Kidney capillary endothelial cell (primary cell): ENCODE measurements at regions not wholly inside any gene's neighbourhood (a gene's known extent, or its start where the extent isn't known, plus 50 kb on each side); places are given as distances from the start of the nearest gene placed in this dataset.
"Not testable (repeated sequence)": the region's sequence is repeated elsewhere in the genome, so short reads cannot be mapped to it uniquely, and the experiment has no call there.

Experiments used
- DNase-seq: peaks from one replicate; pipeline ENCODE4 v3.0.0-alpha.2; 2018; ENCODE audit warnings: low spot score

GRCh38 chr5:27814983-27815382, 776.6 kb upstream of the CDH9 start:
- no peak for DNase-seq

GRCh38 chr5:27814286-27814685, 775.9 kb upstream of the CDH9 start:
- no peak for DNase-seq

- no peak for DNase-seq
These were observed 772.1 kb upstream of the CDH9 start for GRCh38 chr5:27810458-27810857.

- no peak for DNase-seq
These were observed 758.8 kb upstream of the CDH9 start for GRCh38 chr5:27797220-27797619.

- DNase-seq: no peak
These were observed 749.8 kb upstream of the CDH9 start for GRCh38 chr5:27788184-27788583.

- DNase-seq: no peak
These were observed 745.9 kb upstream of the CDH9 start for GRCh38 chr5:27784317-27784716.

- DNase-seq: no peak
These were observed 739.7 kb upstream of the CDH9 start for GRCh38 chr5:27778121-27778520.

GRCh38 chr5:27773636-27774035, 735.2 kb upstream of the CDH9 start:
- no peak for DNase-seq

GRCh38 chr5:27773166-27773565, 734.8 kb upstream of the CDH9 start:
- no peak for DNase-seq

- DNase-seq: no peak
These were observed 731.5 kb upstream of the CDH9 start for GRCh38 chr5:27769748-27770402.

GRCh38 chr5:27748847-27749246, 710.5 kb upstream of the CDH9 start:
- no peak for DNase-seq

GRCh38 chr5:27743383-27743979, 705.1 kb upstream of the CDH9 start:
- not testable (repeated sequence) for DNase-seq

GRCh38 chr5:27742805-27743204, 704.4 kb upstream of the CDH9 start:
- DNase-seq: no peak

- no peak for DNase-seq
These were observed 696.5 kb upstream of the CDH9 start for GRCh38 chr5:27734838-27735237.

- no peak for DNase-seq
These were observed 694.9 kb upstream of the CDH9 start for GRCh38 chr5:27733237-27733636.

- DNase-seq: no peak
These were observed 688.9 kb upstream of the CDH9 start for GRCh38 chr5:27727254-27727653.

GRCh38 chr5:27722337-27722736, 684.0 kb upstream of the CDH9 start:
- DNase-seq: no peak

- DNase-seq: no peak
These were observed 670.1 kb upstream of the CDH9 start for GRCh38 chr5:27708534-27708933.

GRCh38 chr5:27706832-27707231, 668.4 kb upstream of the CDH9 start:
- no peak for DNase-seq

- no peak for DNase-seq
These were observed 667.3 kb upstream of the CDH9 start for GRCh38 chr5:27705661-27706060.

- DNase-seq: no peak
These were observed 663.8 kb upstream of the CDH9 start for GRCh38 chr5:27701931-27702903.

GRCh38 chr5:27700526-27700925, 662.1 kb upstream of the CDH9 start:
- no peak for DNase-seq

- no peak for DNase-seq
These were observed 644.2 kb upstream of the CDH9 start for GRCh38 chr5:27682600-27682999.
